ENCODE measurements at regions not wholly inside any gene's neighbourhood (a gene's known extent, or its start where the extent isn't known, plus 50 kb on each side); places are given as distances from the start of the nearest gene placed in this dataset.

DNA sequence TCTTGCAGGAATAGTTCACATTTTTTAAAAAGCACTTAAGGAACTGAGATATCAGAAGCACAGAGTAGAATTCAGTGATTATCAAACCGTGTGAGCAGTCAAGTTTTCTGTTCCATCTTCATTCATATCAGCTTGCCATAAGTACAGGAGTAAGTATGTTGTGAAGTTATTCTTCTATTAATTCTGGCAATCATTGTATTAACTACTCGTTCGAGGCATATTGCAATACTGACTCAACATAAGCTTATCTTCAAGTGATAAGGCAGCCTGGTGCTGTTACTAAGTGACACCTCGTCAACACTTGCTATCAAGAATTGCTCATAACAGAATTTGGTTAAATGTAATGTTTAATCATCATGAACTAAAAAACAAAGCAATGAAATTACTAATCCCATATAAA is 75.7 kb upstream of the SNX9 start:
- TF ChIP-seq, protein P1, sequence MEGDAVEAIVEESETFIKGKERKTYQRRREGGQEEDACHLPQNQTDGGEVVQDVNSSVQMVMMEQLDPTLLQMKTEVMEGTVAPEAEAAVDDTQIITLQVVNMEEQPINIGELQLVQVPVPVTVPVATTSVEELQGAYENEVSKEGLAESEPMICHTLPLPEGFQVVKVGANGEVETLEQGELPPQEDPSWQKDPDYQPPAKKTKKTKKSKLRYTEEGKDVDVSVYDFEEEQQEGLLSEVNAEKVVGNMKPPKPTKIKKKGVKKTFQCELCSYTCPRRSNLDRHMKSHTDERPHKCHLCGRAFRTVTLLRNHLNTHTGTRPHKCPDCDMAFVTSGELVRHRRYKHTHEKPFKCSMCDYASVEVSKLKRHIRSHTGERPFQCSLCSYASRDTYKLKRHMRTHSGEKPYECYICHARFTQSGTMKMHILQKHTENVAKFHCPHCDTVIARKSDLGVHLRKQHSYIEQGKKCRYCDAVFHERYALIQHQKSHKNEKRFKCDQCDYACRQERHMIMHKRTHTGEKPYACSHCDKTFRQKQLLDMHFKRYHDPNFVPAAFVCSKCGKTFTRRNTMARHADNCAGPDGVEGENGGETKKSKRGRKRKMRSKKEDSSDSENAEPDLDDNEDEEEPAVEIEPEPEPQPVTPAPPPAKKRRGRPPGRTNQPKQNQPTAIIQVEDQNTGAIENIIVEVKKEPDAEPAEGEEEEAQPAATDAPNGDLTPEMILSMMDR (IDR thresholded peaks at IDR 0.05), result no peak
- no peak for TF ChIP-seq POLR2A (IDR thresholded peaks at IDR 0.05)

Measured in gastroesophageal sphincter (tissue), 3 donors.